Pancreas (tissue), 10 donors: ENCODE measurements at regions not wholly inside any gene's neighbourhood (a gene's known extent, or its start where the extent isn't known, plus 50 kb on each side); places are given as distances from the start of the nearest gene placed in this dataset.
A peak's percentile ranks its signal among the peaks of the same experiment; 100 is the strongest.

Experiments
- ATAC-seq, 4 donors: fragments of 200-7000 bp; cut with Tn5 transposase; one replicate each; pipeline versions ENCODE4 v1.8.0 to v1.9.1; 2020; ENCODE audit warnings: mild to moderate bottlenecking in 4 of 4, moderate library complexity in 4 of 4
- DNase-seq, 6 donors: peaks; one replicate each; pipeline ENCODE4 v3.0.0-alpha.2; 2020
- FAIRE-seq: peaks from 2 replicates; lab custom pipeline; 2012; peaks lifted over from hg19 to GRCh38; lab: Jason Lieb, UNC
- H3K27ac ChIP-seq, 4 donors: fragments of 200-600 bp; sonication (generic); 1 replicate in 3 of 4; 2 replicates in 1 of 4; pipeline versions ENCODE4 v1.5.0 to v1.8.0; 2020
- H3K27me3 ChIP-seq, 4 donors: fragments of 200-600 bp; one replicate each; pipeline ENCODE4 v1.8.0; 2021
- H3K36me3 ChIP-seq, 3 donors: fragments of 200-600 bp; sonication (generic) in 1 of 3; one replicate each; pipeline versions ENCODE4 v1.5.0 to v1.8.0; 2020 to 2021
- H3K4me1 ChIP-seq, 3 donors: fragments of 200-600 bp; one replicate each; pipeline ENCODE4 v1.8.0; 2021
- H3K4me3 ChIP-seq, 4 donors: fragments of 200-600 bp; sonication (generic) in 2 of 4; one replicate each; pipeline versions ENCODE4 v1.5.0 to v1.8.0; 2020 to 2021
- H3K9me3 ChIP-seq, 4 donors: fragments of 200-600 bp; one replicate each; pipeline ENCODE4 v1.8.0; 2021
- CTCF ChIP-seq, 4 donors: fragments of 200-600 bp; sonication (generic) in 3 of 4; IDR thresholded peaks; one replicate each; pipeline versions ENCODE4 v1.5.0 to v1.8.0; 2021; ENCODE audit warnings: antibody characterized with exemption in 4 of 4
- WGBS, 2 donors: extraction: QIAGEN DNeasy Blood & Tissue Kit; methylation state at CpG; one replicate each; pipeline ENCODE4 v1.1.7; 2013; 5-methylcytosine and 5-hydroxymethylcytosine counted together
- intact Hi-C, 3 donors: fragments of 100-400 bp; cut with DNase I; formaldehyde crosslinking; loops; one replicate each; pipeline versions ENCODE4 v1.11.1 to v1.14.2; 2022
- donor health status: healthy with polysubstance abuse.
- donor health status: DM: no; HTN: no; CAD: no; lungs with moderate emphysema.
- donor health status: DM: no; HTN: no; CAD: no.
- donor health status: control.
- donor health status: control.
- donor health status: Bipolar disorder and iron deficiency.
- donor health status: DM: yes; HTN: yes; CAD: no.
- donor health status: DM: no; HTN: no; CAD: no.
- donor health status: DM: no; HTN: no; CAD: no.
- donor health status: DM: yes; HTN: yes; CAD: no.

- Histone ChIP-seq H3K27me3 (peaks cover 0 to 10% (median 0%) of the 10 kb centered on the region in 4 donors), H3K4me3 (no peak overlapping the region), H3K4me1 (no peaks in the 10 kb centered on the region), H3K36me3 (no peaks in the 10 kb centered on the region), H3K27ac (no peak overlapping the region), H3K9me3 (no peaks in the 10 kb centered on the region)
- no peak for FAIRE-seq
- WGBS, 2 donors, result 38 to 44% methylated on average over 4 of the region's 4 CpGs
- intact Hi-C loops, result loop anchor here in 1 of 3 donors (10.0 kb wide), 1 partner anchor 148 kb away; no protein-coding TSS in a partner anchor
- no peak for TF ChIP-seq CTCF (IDR thresholded peaks at IDR 0.05)
- no peak for ATAC-seq
- no peak for DNase-seq
Measured at GRCh38 chr18:27752944-27753343, 424.0 kb downstream of the CDH2 start.

DNA sequence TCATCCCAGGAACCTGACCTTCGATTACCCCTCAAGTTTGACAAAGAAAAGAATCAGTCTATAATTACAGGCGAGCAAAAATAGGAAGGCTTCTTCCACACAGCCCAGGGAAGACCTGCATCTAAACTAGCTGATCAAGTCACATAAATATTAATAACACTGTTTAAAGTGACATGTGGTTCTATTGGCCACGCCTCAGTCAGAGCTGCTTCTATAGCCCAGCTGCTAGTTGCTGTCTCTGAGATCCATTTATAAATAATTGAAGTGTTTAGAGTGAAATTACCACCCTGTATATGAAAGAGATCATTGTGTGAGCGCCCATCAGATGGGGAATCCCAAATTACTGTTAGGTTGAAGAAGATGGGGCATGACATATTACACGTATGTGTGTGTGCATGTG lies 426.0 kb downstream of the CDH2 start:
- FAIRE-seq (no peak), DNase-seq (no peak), ATAC-seq (no peak)
- intact Hi-C loops, result loop anchor here in 1 of 3 donors (10.0 kb wide), 1 partner anchor 146 kb away; no protein-coding TSS in a partner anchor
- Histone ChIP-seq H3K4me3 (no peak overlapping the region), H3K9me3 (no peaks in the 10 kb centered on the region), H3K36me3 (no peaks in the 10 kb centered on the region), H3K4me1 (no peaks in the 10 kb centered on the region), H3K27ac (no peak overlapping the region), H3K27me3 (peaks cover 0 to 10% (median 0%) of the 10 kb centered on the region in 4 donors)
- WGBS, 2 donors, result 44 to 52% methylated on average over 5 of the region's 5 CpGs
- no peak for TF ChIP-seq CTCF (IDR thresholded peaks at IDR 0.05)

- H3K4me3 ChIP-seq, result no peak overlapping the region
- H3K4me1 ChIP-seq, result no peaks in the 10 kb centered on the region
- no peak overlapping the region for H3K27ac ChIP-seq
- intact Hi-C loops, result loop anchor here in 1 of 3 donors (10.0 kb wide), 1 partner anchor 145 kb away; no protein-coding TSS in a partner anchor
- whole genome bisulfite sequencing, 2 donors, result 1 to 2% methylated on average over 3 of the region's 3 CpGs
- H3K36me3 ChIP-seq, result no peaks in the 10 kb centered on the region
- TF ChIP-seq CTCF (IDR thresholded peaks at IDR 0.05), result peak in 1 of 4 donors; percentile 38
- DNase-seq (peak in 3 of 6 donors; percentile 7 to 31 (median 14)), ATAC-seq (peak in 3 of 4 donors; percentile 67 to 86 (median 70)), FAIRE-seq (no peak)
- no peaks in the 10 kb centered on the region for H3K9me3 ChIP-seq
- H3K27me3 ChIP-seq, result peaks cover 0 to 10% (median 0%) of the 10 kb centered on the region in 4 donors
Measured at GRCh38 chr18:27750014-27750413, 426.9 kb downstream of the CDH2 start.

GRCh38 chr18:27749194-27749593 lies 427.7 kb downstream of the CDH2 start:
- Histone ChIP-seq H3K4me1 (no peaks in the 10 kb centered on the region), H3K4me3 (no peak overlapping the region), H3K27ac (no peak overlapping the region), H3K27me3 (peaks cover 0 to 10% (median 0%) of the 10 kb centered on the region in 4 donors), H3K9me3 (no peaks in the 10 kb centered on the region), H3K36me3 (no peaks in the 10 kb centered on the region)
- intact Hi-C loops, result loop anchor here in 1 of 3 donors (5.0 kb wide), 1 partner anchor 52 kb away; no protein-coding TSS in a partner anchor
- no peak for DNase-seq
- no peak for TF ChIP-seq CTCF (IDR thresholded peaks at IDR 0.05)
- ATAC-seq, result no peak
- no peak for FAIRE-seq
- 47 to 60% methylated on average over 3 of the region's 3 CpGs for WGBS, 2 donors

DNA sequence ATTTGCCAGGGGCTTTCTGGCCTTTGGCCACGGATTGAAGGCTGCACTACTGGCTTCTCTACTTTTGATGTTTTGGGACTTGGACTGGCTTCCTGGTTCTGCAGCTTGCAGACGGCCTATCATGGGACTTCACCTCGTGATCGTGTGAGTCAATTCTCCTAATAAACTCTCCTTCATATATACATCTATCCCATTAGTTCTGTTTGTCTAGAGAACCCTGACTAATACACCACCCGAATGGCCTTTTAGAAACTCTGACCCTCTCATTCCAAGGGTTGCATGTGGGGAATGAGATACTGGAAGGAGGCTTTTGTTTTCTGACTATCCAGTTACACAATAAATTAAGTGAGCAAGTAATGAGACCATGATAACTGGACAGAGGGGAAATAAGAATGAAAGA lies 430.7 kb downstream of the CDH2 start:
- Histone ChIP-seq H3K27ac (no peak overlapping the region), H3K36me3 (no peaks in the 10 kb centered on the region), H3K27me3 (peaks cover 0 to 7% (median 0%) of the 10 kb centered on the region in 4 donors), H3K4me1 (no peaks in the 10 kb centered on the region), H3K9me3 (no peaks in the 10 kb centered on the region), H3K4me3 (no peak overlapping the region)
- FAIRE-seq, result no peak
- DNase-seq, result no peak
- intact Hi-C loops, result loop anchor here in 1 of 3 donors (5.0 kb wide), 1 partner anchor 49 kb away; no protein-coding TSS in a partner anchor
- no peak for TF ChIP-seq CTCF (IDR thresholded peaks at IDR 0.05)
- WGBS, 2 donors, result 53 to 63% methylated on average over 5 of the region's 5 CpGs
- no peak for ATAC-seq
